ENCODE measurements at regions not wholly inside any gene's neighbourhood (a gene's known extent, or its start where the extent isn't known, plus 50 kb on each side); places are given as distances from the start of the nearest gene placed in this dataset.
"Not testable (repeated sequence)": the region's sequence is repeated elsewhere in the genome, so short reads cannot be mapped to it uniquely, and the experiment has no call there.

DNA sequence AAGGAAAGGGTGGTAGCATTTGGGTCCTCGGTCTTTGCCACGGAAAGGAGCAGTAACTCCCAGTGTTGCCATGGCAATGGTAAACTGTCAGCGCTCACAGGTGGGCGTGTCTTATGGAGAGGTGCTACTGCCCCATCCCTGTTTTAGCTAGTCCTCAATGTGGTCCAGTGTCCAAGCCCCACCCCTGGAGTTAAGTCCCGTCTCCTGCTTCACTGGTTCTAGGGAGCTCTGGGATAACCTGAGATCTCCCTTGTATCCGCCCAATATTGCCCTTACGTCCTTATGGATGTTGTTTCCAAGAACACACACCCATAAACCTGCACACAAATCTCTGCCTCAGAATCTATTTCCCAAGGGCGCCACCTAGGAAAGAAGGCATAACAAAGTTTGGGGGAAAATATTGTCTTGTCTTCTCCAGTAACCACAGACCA, 64.2 kb downstream of the SPRING1 start:
- DNase-seq (ENCODE audit: low read depth, low spot score) = no peak
- Mint-ChIP-seq H3K36me3 (ENCODE audit: low read depth) (no peaks in the 10 kb centered on the region), H3K4me1 (peaks cover 29% of the 10 kb centered on the region), H3K4me3 (no peak overlapping the region), H3K27me3 (ENCODE audit: low read depth) (peaks cover 3% of the 10 kb centered on the region), H3K9me3 (peaks cover 2% of the 10 kb centered on the region), H3K27ac (ENCODE audit: unreplicated experiment) (no peak overlapping the region)
- TF ChIP-seq, protein P1, sequence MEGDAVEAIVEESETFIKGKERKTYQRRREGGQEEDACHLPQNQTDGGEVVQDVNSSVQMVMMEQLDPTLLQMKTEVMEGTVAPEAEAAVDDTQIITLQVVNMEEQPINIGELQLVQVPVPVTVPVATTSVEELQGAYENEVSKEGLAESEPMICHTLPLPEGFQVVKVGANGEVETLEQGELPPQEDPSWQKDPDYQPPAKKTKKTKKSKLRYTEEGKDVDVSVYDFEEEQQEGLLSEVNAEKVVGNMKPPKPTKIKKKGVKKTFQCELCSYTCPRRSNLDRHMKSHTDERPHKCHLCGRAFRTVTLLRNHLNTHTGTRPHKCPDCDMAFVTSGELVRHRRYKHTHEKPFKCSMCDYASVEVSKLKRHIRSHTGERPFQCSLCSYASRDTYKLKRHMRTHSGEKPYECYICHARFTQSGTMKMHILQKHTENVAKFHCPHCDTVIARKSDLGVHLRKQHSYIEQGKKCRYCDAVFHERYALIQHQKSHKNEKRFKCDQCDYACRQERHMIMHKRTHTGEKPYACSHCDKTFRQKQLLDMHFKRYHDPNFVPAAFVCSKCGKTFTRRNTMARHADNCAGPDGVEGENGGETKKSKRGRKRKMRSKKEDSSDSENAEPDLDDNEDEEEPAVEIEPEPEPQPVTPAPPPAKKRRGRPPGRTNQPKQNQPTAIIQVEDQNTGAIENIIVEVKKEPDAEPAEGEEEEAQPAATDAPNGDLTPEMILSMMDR (conservative IDR thresholded peaks at IDR 0.05) = no peak

DNA sequence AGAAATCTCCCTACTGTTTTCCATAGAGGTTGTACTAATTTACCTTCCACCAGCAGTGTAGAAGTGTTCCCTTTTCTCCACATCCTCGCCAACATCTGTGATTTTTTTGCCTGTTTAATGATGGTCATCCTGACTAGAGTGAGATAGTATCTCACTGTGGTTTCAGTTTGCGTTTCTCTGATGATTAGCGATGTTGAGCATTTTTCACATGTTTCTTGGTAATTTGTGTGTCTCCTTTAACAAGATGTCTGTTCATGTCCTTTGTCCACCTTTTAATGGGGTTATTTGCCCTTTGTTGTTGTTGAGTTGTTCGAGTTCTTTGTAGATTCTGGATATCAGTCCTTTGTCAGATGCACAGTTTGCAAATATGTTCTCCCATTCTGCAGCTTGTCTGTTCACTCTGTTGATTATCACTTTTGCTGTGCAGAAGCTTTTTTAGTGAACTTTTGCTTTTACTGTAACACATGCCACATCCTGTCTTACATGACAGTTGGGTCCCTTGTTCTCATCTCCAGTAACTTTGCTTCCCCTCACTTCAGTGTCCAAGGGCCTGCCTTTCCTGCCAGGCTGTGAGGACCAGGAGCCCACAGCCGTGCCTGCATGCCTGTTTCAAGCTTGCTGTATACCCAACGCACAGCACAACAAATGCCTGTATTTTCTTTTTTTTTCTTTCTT, 64.9 kb downstream of the SPRING1 start:
- Mint-ChIP-seq H3K4me1 (peaks cover 29% of the 10 kb centered on the region), H3K9me3 (peaks cover 2% of the 10 kb centered on the region), H3K4me3 (no peak overlapping the region), H3K27ac (ENCODE audit: unreplicated experiment) (no peak overlapping the region), H3K36me3 (ENCODE audit: low read depth) (no peaks in the 10 kb centered on the region), H3K27me3 (ENCODE audit: low read depth) (peaks cover 3% of the 10 kb centered on the region)
- TF ChIP-seq, protein P1 (conservative IDR thresholded peaks at IDR 0.05) = no peak
- DNase-seq (ENCODE audit: low read depth, low spot score) = no peak

DNA sequence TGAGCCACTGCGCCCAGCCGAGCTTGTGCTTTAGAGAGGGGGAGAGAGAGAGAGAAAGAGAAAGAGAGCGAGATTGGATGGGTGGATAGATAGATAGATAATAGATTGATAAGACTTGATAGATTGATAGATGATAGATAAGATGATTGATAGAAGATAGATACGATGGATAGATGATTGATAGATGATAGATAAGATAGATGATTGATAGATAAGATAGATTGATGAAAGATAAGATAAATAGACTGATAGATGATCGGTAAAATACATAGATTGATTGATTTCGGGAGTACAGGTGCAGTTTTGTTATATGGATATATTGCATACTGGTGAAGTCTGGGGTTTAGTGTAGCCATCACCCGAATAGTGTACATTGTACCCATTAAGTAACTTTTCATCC, 65.9 kb downstream of the SPRING1 start:
- no peak for DNase-seq (ENCODE audit: low read depth, low spot score)
- Mint-ChIP-seq H3K27ac (ENCODE audit: unreplicated experiment) (no peak overlapping the region), H3K27me3 (ENCODE audit: low read depth) (peaks cover 3% of the 10 kb centered on the region), H3K36me3 (ENCODE audit: low read depth) (no peaks in the 10 kb centered on the region), H3K9me3 (peaks cover 2% of the 10 kb centered on the region), H3K4me1 (peaks cover 29% of the 10 kb centered on the region), H3K4me3 (no peak overlapping the region)
- TF ChIP-seq, protein P1 (conservative IDR thresholded peaks at IDR 0.05) = no peak

- Mint-ChIP-seq H3K4me3 (no peak overlapping the region), H3K36me3 (ENCODE audit: low read depth) (no peaks in the 10 kb centered on the region), H3K4me1 (peaks cover 33% of the 10 kb centered on the region), H3K27me3 (ENCODE audit: low read depth) (peaks cover 3% of the 10 kb centered on the region), H3K9me3 (peaks cover 2% of the 10 kb centered on the region), H3K27ac (ENCODE audit: unreplicated experiment) (no peak overlapping the region)
- TF ChIP-seq, protein P1 (conservative IDR thresholded peaks at IDR 0.05) = no peak
- no peak for DNase-seq (ENCODE audit: low read depth, low spot score)
Observed at GRCh38 chr12:116670859-116671258, 67.0 kb downstream of the SPRING1 start.

GRCh38 chr12:116667752-116668151, 70.1 kb downstream of the SPRING1 start:
- H3K9me3 Mint-ChIP-seq = peaks cover 2% of the 10 kb centered on the region
- TF ChIP-seq, protein P1 (conservative IDR thresholded peaks at IDR 0.05) = no peak
- no peak overlapping the region for H3K4me3 Mint-ChIP-seq
- no peaks in the 10 kb centered on the region for H3K27me3 Mint-ChIP-seq (ENCODE audit: low read depth)
- DNase-seq (ENCODE audit: low read depth, low spot score) = no peak
- H3K27ac Mint-ChIP-seq (ENCODE audit: unreplicated experiment) = no peak overlapping the region
- H3K36me3 Mint-ChIP-seq (ENCODE audit: low read depth) = no peaks in the 10 kb centered on the region
- H3K4me1 Mint-ChIP-seq = peaks cover 20% of the 10 kb centered on the region

DNA sequence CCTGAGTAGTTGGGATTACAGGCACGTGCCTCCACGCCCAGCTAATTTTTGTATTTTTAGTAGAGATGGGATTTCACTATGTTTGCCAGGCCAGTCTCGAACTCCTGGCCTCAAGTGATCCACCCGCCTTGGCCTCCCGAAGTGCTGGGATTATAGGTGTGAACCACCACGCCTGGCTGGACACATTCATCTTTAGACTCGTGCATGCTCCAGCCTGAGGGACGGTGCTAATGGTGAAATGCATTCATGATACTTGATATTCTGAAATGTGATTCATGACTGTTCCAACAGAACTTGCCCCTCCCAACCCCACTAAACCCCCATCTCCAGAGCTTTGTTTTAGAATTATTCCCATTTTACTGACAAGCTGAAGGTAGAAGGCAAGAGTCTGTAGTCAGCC, 71.0 kb downstream of the SPRING1 start:
- H3K4me3 Mint-ChIP-seq; H3K27me3 Mint-ChIP-seq (ENCODE audit: low read depth); H3K9me3 Mint-ChIP-seq; DNase-seq (ENCODE audit: low read depth, low spot score); H3K36me3 Mint-ChIP-seq (ENCODE audit: low read depth); H3K27ac Mint-ChIP-seq (ENCODE audit: unreplicated experiment): not testable (repeated sequence)
- H3K4me1 Mint-ChIP-seq = peaks cover 28% of the 10 kb centered on the region

Data from neural crest cell (in vitro differentiated cells).